CD4-positive, alpha-beta T cell treated with Interleukin-15 for 4 hours (primary cell): ENCODE measurements at regions not wholly inside any gene's neighbourhood (a gene's known extent, or its start where the extent isn't known, plus 50 kb on each side); places are given as distances from the start of the nearest gene placed in this dataset.

Source experiments
- DNase-seq: peaks from one replicate; pipeline ENCODE4 v3.0.0-alpha.2; 2020; ENCODE audit warnings: low spot score

DNA sequence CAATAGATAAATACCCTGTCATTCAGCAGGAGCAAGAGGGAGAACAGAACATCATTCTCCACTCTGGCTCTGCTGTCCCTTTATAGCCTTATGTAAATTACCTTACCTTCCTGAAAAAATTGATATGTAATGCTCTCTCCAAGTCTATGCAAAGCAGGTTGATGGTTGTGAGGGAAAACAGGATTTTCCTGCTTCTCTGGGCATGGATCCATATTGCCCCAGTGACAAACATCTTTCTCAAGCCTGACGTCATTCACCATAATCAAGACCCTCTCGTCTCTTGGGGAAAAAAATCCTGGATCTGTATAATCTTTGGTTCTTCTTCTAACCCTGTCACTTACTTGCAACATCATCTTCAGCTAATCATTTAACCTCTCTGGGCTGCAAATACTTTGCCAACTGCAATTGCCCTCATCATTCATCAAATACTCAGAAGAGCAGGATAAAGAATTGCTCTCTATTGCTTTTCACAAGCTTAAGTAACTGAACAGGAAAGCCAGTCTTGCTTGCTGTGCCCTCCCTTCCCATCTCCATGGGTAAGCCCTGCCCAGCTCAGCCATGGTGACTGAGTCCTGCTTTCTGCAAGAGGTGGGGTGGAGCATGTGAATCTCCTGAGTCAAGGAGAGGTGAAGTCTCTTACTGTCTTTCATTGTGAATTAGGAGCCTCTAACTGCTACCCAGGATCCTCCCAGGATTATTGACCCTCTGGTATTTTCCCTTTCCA, 123.7 kb upstream of the KLF7 start:
- no peak for DNase-seq

DNA sequence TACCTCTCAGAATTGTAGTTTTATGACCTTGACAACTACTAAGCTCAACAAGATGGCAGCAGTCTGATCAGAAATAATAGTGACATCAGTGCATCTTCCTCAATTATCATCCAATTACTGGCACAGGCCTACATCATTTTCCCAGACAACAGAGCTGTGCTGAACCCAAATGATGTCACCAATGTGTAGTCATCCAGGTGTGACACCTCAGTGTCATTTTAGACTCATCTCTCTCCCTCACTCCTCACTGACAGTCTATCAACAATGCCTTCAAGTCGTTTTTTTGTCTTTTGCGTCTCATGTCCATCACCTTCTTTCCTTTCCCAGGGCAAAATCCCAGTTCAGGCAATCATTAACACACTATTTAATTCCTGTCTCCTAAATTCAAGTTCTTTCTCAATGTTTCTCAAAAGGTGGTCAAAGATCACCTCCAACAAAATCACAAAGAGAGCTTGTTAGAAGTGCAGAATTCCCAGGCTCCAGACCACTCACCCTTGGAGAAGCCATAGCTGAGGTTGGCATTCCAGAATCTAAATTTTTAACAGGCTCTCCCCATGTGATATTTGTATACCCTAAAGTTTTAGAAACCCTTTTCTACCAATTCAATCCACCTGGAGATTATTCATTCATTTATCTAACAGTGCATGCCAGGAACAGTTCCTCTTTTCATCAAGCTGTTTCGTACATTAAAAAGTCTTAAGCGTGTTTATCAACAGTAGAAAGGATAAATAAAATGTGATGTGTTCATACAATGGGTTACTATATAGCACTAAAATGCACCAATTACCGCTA, 125.3 kb upstream of the KLF7 start:
- no peak for DNase-seq

- DNase-seq, result no peak
These were observed 126.0 kb upstream of the KLF7 start for GRCh38 chr2:207291625-207292252.

DNA sequence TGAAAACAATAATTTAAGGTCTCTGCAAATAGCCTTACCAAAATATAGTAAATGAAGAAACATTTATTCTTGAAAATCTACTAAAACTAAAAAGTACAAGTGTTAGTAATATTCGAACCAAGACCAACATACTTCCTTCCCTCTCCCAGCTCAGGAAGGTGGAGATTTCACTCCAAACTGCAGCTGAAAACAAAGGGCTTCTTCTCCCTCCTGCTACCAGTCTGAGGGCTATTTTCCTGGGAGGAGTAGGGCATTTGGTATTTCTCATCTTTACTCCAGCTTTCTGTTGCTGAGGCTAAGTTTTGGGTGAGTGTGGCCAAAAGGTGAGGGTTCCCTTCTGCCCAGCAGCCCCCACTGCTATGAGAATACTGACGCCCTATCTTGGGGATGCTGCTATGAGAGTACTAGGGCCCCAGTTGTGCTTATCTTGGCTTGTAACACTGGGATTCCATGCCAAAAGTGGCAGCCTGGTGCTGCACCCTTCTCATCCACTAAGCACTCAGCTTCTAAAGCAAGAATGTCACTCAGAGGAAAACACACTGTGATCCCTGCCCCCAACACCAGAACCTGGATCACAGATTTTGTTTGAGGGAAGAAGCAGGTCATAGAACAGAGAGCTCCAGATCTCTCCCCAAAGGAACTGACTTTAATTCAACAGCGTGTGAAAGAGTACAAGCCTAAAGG, 130.7 kb upstream of the KLF7 start:
- DNase-seq, result no peak

DNA sequence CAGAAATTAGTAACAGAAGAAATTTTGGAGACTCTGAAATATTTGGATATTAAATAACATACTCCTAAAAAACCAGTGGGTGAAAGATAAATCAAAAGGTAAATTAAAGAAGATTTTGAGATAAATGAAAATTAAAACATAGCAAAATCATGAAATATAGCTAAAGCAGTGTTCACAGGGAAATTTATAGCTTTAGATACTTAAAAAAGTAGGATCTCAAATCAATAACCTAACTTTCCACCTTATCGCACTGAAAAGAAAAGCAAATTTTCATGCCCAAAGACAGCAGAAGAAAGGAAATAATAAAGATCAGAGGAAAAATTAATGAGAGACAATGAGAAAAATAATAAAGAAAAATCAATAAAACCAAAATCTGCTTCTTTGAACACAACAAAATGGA, 135.1 kb upstream of the KLF7 start:
- no peak for DNase-seq

- no peak for DNase-seq
These were observed 139.0 kb upstream of the KLF7 start for GRCh38 chr2:207304761-207305160.

GRCh38 chr2:207308519-207309224, 142.9 kb upstream of the KLF7 start:
- DNase-seq, result no peak

DNA sequence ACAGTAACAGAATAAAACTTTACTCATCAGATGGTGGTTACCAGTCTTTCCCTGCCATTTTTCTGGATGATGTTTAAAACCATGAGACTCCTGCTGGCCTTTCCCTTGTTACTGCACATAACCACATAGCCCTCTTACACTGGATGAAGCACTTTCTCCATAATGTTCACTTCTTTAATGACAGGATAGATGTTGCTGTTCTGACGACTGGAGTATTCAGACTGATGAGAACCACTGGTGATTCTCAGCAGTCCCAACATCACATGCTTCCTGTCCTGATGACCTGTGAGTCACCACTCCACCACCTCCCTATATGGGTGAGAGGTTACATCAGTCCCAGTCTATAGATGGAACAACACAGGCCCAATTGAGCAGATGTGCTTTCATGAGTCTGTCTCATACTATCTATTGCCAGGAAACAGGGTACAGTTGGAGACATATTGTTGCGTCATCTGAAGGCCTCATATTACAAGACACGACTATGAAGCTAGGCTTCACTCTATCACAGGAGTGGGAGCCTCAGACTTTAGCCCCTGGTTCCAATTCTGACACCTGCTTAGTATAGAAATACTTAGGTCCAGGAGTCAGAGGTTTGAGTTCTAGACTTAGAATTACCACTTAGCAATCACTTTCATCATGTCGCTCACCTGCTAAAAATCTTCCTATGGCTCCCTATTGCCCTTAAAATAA, 145.7 kb upstream of the KLF7 start:
- peak; percentile 22 for DNase-seq

- no peak for DNase-seq
These were observed 146.2 kb upstream of the KLF7 start for GRCh38 chr2:207312006-207312356.

DNA sequence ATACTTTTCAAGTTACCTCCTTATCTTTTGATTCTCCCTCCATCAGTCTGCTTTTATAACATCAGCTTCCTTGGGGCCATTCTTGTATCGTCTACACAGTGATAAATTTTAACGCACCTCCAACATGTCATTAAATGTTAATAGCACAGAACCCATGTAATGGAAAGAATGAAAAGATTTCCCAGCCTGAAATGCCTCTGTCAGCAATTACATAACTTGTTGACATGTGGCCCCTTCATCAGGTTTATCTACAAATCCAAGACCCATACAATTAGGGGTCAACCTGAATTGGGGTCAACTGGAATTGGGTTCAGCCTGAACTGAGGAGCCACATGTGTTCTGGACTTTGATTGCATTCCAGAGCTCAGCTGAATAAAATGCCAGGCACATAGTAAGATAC, 148.2 kb upstream of the KLF7 start:
- DNase-seq, result no peak

GRCh38 chr2:207315131-207315530, 149.4 kb upstream of the KLF7 start:
- DNase-seq, result no peak

DNA sequence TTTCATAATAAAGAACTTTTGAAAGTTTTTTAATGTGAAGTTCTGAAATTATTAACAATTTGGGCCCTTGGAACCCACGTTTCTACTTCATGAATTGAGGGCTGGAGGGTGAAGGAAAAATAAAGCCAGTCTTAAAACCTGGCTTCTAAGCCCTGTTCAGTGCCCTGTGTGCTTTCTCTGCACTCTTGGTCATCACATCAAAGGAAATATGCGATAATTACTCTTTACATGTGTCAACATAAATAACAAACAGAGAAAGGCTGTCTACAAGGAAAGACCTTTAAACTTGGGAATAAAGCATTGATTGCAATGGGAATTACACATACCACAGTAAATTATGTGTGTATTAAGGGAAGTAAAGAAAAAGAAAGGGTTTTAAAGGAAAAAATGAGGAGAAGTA, 150.7 kb upstream of the KLF7 start:
- no peak for DNase-seq

GRCh38 chr2:207316906-207317305, 151.2 kb upstream of the KLF7 start:
- no peak for DNase-seq

DNA sequence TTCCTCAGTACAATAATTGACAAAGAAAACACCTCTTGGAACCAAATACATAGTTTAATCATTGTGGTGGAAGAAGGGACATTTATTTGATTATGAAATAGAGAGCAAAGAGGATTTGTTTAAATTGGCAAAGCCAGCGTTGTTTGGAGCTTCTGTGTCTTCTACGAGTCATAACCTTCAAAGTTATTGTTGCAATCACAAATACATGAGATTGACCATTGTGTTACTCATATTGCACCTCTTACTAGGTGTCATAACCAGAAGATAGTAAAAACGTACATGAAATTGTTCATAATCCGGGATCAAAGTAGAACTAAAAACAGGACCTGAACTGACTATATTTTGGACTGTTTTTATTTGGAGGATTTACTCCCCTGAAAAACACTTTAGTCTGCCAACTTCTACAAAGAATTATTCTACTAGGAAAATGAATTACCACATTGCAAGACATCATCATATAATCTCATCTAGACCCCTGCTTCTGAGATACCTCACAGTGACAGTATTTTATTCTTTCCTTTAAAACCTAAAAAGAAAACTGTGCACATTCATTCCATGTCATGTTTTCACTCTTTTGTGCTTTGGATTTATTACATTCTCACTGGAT, 151.7 kb upstream of the KLF7 start:
- DNase-seq, result no peak

DNA sequence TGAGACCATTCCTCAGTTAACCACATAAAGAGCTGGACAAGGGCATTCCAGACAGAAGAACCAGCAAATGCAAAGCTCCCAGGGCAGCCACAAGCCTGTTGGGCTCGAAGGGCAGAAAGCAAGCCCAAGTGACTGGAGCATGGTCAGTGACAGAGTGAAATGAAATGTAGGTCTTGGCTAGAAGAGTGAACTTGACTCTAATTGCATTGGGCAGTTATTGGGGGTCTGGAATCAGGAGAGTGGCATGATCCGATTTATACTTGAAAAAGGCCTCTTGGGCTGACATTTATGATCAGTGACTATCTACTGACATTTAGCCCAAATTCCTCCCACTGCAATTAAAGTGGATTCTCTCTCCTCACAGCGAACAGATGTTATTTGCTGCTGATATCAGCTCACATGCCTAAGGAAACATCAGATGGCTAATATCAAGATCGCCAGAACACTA, 152.5 kb upstream of the KLF7 start:
- no peak for DNase-seq

- DNase-seq, result no peak
These were observed 153.6 kb upstream of the KLF7 start for GRCh38 chr2:207319316-207319715.

DNA sequence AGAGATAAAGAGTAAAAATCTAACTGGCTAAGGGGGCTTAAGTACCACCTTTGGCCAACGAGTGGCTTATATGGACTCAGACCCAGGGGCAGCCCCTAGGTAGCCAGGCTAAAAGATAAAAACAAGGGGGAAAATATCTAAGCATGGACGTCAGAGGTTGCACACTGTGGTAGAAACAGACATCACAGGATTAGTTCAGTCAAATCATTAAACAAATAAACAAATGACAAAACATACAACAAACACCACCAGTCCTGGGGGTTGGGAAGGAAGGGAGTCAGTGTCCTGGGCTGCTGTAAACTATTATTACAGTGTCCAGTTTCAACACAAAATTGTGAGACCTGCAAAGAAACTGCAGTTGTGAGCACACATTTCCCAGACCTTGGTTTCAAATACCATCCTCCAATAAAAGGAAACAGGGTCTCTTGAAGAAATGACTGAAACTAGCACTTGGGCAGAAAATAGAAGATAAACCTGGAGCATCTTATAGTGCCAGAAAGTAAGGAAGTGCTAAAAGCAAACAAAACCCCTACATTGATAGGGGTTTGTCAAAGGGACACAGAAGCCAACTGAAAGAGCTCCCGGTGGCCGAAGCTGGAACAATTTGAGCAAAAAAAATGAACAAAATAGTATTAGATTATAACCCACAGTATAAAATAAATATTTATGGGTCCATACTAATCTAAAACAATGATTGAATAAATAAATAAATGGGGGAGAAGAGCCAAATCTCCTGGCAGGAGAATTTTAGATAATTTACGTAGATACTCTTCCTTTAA, 154.8 kb upstream of the KLF7 start:
- DNase-seq, result no peak

GRCh38 chr2:207321514-207321913, 155.8 kb upstream of the KLF7 start:
- no peak for DNase-seq

GRCh38 chr2:207324001-207324400, 158.3 kb upstream of the KLF7 start:
- DNase-seq, result no peak

DNA sequence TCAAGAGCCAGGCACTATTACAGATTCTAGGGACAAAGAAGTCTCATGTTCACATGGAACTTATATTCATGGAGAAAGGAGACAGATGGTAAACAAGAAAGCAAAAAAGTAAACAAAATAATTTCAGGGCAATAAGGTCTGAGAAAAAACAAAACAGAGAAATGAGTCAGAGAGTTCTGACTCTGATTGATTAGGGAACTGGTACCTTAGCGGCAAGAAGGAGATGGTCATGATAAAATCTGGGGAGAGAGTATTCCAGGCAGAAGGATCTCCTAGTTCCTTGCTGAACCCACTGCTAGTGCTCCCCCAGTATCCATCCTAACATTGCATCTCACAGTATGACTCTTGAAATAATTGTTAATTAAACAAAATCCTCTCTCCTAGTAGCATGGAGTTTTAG, 161.8 kb upstream of the KLF7 start:
- no peak for DNase-seq
